ENCODE measurements at regions not wholly inside any gene's neighbourhood (a gene's known extent, or its start where the extent isn't known, plus 50 kb on each side); places are given as distances from the start of the nearest gene placed in this dataset.

- no peak for TF ChIP-seq EZH2 (IDR thresholded peaks at IDR 0.05; ENCODE audit: low read length, missing control alignments)
- TF ChIP-seq, protein P1, sequence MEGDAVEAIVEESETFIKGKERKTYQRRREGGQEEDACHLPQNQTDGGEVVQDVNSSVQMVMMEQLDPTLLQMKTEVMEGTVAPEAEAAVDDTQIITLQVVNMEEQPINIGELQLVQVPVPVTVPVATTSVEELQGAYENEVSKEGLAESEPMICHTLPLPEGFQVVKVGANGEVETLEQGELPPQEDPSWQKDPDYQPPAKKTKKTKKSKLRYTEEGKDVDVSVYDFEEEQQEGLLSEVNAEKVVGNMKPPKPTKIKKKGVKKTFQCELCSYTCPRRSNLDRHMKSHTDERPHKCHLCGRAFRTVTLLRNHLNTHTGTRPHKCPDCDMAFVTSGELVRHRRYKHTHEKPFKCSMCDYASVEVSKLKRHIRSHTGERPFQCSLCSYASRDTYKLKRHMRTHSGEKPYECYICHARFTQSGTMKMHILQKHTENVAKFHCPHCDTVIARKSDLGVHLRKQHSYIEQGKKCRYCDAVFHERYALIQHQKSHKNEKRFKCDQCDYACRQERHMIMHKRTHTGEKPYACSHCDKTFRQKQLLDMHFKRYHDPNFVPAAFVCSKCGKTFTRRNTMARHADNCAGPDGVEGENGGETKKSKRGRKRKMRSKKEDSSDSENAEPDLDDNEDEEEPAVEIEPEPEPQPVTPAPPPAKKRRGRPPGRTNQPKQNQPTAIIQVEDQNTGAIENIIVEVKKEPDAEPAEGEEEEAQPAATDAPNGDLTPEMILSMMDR (conservative IDR thresholded peaks at IDR 0.05 in 1 of 2, IDR thresholded peaks at IDR 0.05 in 1 of 2; ENCODE audit: low read depth in 1 of 2, low read length in 2 of 2), result no peak
- Histone ChIP-seq H3K9me3 (ENCODE audit: control insufficient read depth, insufficient read depth, low read depth, low read length) (no peaks in the 10 kb centered on the region), H3K27ac (ENCODE audit: insufficient read depth, low read length) (no peak overlapping the region), H3K36me3 (ENCODE audit: control insufficient read depth, insufficient read depth, low read length) (no peaks in the 10 kb centered on the region), H3K27me3 (ENCODE audit: control insufficient read depth, insufficient read depth, low read length) (no peaks in the 10 kb centered on the region), H3K4me3 (replicated peaks in 1 of 4; ENCODE audit: control extremely low read depth in 1 of 4, insufficient read depth in 1 of 4, low read depth in 3 of 4, low read length in 4 of 4) (no peak overlapping the region), H3K9ac (ENCODE audit: insufficient read depth, low read length) (no peak overlapping the region), H4K20me1 (ENCODE audit: control insufficient read depth, extremely low read depth, insufficient read depth, low read length) (no peaks in the 10 kb centered on the region), H3K4me1 (ENCODE audit: control insufficient read depth, extremely low read depth, insufficient read depth, low read length) (no peaks in the 10 kb centered on the region), H2AFZ (ENCODE audit: low read length) (no peak overlapping the region), H3K4me2 (ENCODE audit: extremely low read depth, insufficient read depth, low read length) (no peak overlapping the region), H3K79me2 (ENCODE audit: control insufficient read depth, insufficient read depth, low read length) (no peaks in the 10 kb centered on the region)
- DNase-seq (ENCODE audit: low read depth in 2 of 2), result no peak
Observed at GRCh38 chr18:78865771-78866310, 113.8 kb upstream of the SALL3 start.

DNA sequence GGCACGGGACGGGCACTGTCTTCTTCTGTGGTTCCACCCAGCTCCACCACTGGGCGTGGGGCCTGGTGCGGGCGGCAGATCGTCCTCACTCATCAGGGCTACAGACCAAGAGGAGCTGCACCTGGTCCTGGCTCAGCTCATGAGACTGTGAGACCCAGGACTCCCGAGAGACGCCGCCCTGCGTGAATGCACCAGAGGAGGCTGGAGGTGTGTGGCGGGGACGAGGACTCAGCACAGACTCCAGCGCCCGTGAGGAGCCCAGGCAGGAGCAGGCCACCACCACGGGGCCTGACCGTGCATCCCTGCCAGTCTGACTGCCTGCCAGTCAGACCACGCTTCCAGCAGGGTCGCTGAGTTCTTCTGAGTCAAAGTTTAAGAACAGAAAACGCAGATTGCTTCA, 112.5 kb upstream of the SALL3 start:
- no peak overlapping the region for H3K4me3 ChIP-seq (replicated peaks in 1 of 4; ENCODE audit: control extremely low read depth in 1 of 4, insufficient read depth in 1 of 4, low read depth in 3 of 4, low read length in 4 of 4)
- DNase-seq (ENCODE audit: low read depth in 2 of 2), result no peak
- H2AFZ ChIP-seq (ENCODE audit: low read length), result no peak overlapping the region
- H3K9me3 ChIP-seq (ENCODE audit: control insufficient read depth, insufficient read depth, low read depth, low read length), result no peaks in the 10 kb centered on the region
- H3K79me2 ChIP-seq (ENCODE audit: control insufficient read depth, insufficient read depth, low read length), result no peaks in the 10 kb centered on the region
- no peak overlapping the region for H3K9ac ChIP-seq (ENCODE audit: insufficient read depth, low read length)
- no peaks in the 10 kb centered on the region for H3K4me1 ChIP-seq (ENCODE audit: control insufficient read depth, extremely low read depth, insufficient read depth, low read length)
- no peaks in the 10 kb centered on the region for H3K27me3 ChIP-seq (ENCODE audit: control insufficient read depth, insufficient read depth, low read length)
- TF ChIP-seq, protein P1 (conservative IDR thresholded peaks at IDR 0.05 in 1 of 2, IDR thresholded peaks at IDR 0.05 in 1 of 2; ENCODE audit: low read depth in 1 of 2, low read length in 2 of 2), result no peak
- TF ChIP-seq EZH2 (IDR thresholded peaks at IDR 0.05; ENCODE audit: low read length, missing control alignments), result no peak
- H3K27ac ChIP-seq (ENCODE audit: insufficient read depth, low read length), result no peak overlapping the region
- H3K4me2 ChIP-seq (ENCODE audit: extremely low read depth, insufficient read depth, low read length), result no peak overlapping the region
- H4K20me1 ChIP-seq (ENCODE audit: control insufficient read depth, extremely low read depth, insufficient read depth, low read length), result no peaks in the 10 kb centered on the region
- H3K36me3 ChIP-seq (ENCODE audit: control insufficient read depth, insufficient read depth, low read length), result no peaks in the 10 kb centered on the region

GRCh38 chr18:78868330-78869316, 111.0 kb upstream of the SALL3 start:
- no peak overlapping the region for H3K9ac ChIP-seq (ENCODE audit: insufficient read depth, low read length)
- no peaks in the 10 kb centered on the region for H3K9me3 ChIP-seq (ENCODE audit: control insufficient read depth, insufficient read depth, low read depth, low read length)
- no peak overlapping the region for H3K4me3 ChIP-seq (replicated peaks in 1 of 4; ENCODE audit: control extremely low read depth in 1 of 4, insufficient read depth in 1 of 4, low read depth in 3 of 4, low read length in 4 of 4)
- H3K27me3 ChIP-seq (ENCODE audit: control insufficient read depth, insufficient read depth, low read length), result no peaks in the 10 kb centered on the region
- DNase-seq (ENCODE audit: low read depth in 2 of 2), result no peak
- H2AFZ ChIP-seq (ENCODE audit: low read length), result no peak overlapping the region
- no peak for TF ChIP-seq EZH2 (IDR thresholded peaks at IDR 0.05; ENCODE audit: low read length, missing control alignments)
- TF ChIP-seq, protein P1 (conservative IDR thresholded peaks at IDR 0.05 in 1 of 2, IDR thresholded peaks at IDR 0.05 in 1 of 2; ENCODE audit: low read depth in 1 of 2, low read length in 2 of 2), result no peak
- H4K20me1 ChIP-seq (ENCODE audit: control insufficient read depth, extremely low read depth, insufficient read depth, low read length), result no peaks in the 10 kb centered on the region
- H3K79me2 ChIP-seq (ENCODE audit: control insufficient read depth, insufficient read depth, low read length), result no peaks in the 10 kb centered on the region
- H3K4me2 ChIP-seq (ENCODE audit: extremely low read depth, insufficient read depth, low read length), result no peak overlapping the region
- no peaks in the 10 kb centered on the region for H3K4me1 ChIP-seq (ENCODE audit: control insufficient read depth, extremely low read depth, insufficient read depth, low read length)
- H3K36me3 ChIP-seq (ENCODE audit: control insufficient read depth, insufficient read depth, low read length), result no peaks in the 10 kb centered on the region
- no peak overlapping the region for H3K27ac ChIP-seq (ENCODE audit: insufficient read depth, low read length)

Measured in fibroblast of lung (primary cell).